Right lobe of liver (tissue), 6 donors: ENCODE measurements at regions not wholly inside any gene's neighbourhood (a gene's known extent, or its start where the extent isn't known, plus 50 kb on each side); places are given as distances from the start of the nearest gene placed in this dataset.

ENCODE experiments used
- ATAC-seq, 4 donors: fragments of 200-7000 bp; cut with Tn5 transposase; one replicate each; pipeline ENCODE4 v1.9.1; 2020; ENCODE audit warnings: mild to moderate bottlenecking in 4 of 4, moderate library complexity in 4 of 4
- DNase-seq, 3 donors: peaks; one replicate each; pipeline ENCODE4 v3.0.0-alpha.2; 2020
- H3K27ac ChIP-seq, 3 donors: fragments of 200-600 bp; one replicate each; pipeline ENCODE4 v1.8.0; 2022
- H3K27me3 ChIP-seq, 2 donors: fragments of 200-600 bp; one replicate each; pipeline ENCODE4 v1.8.0; 2022
- H3K36me3 ChIP-seq, 4 donors: fragments of 200-600 bp; sonication (generic) in 1 of 4; one replicate each; pipeline versions ENCODE4 v1.5.1 to v1.8.0; 2017 to 2022; ENCODE audit warnings: control low read depth in 1 of 4
- H3K4me1 ChIP-seq, 4 donors: fragments of 200-600 bp; sonication (generic) in 1 of 4; one replicate each; pipeline versions ENCODE4 v1.5.1 to v1.8.0; 2017 to 2022; ENCODE audit warnings: control low read depth in 1 of 4
- H3K4me3 ChIP-seq, 3 donors: fragments of 200-600 bp; one replicate each; pipeline ENCODE4 v1.8.0; 2022
- H3K9me3 ChIP-seq, 4 donors: fragments of 200-600 bp; sonication (generic) in 1 of 4; one replicate each; pipeline versions ENCODE4 v1.5.1 to v1.8.0; 2017 to 2022; ENCODE audit warnings: control low read depth in 1 of 4
- CTCF ChIP-seq, 4 donors: fragments of 200-600 bp in 3 of 4; fragments of 450-650 bp in 1 of 4; IDR thresholded peaks; one replicate each; pipeline versions ENCODE4 v1.5.1 to v1.8.0; 2016 to 2022; ENCODE audit warnings: antibody characterized with exemption in 4 of 4, mild to moderate bottlenecking in 2 of 4
- POLR2A ChIP-seq: fragments of 450-650 bp; IDR thresholded peaks from one replicate; pipeline ENCODE4 v1.6.1; 2017; ENCODE audit warnings: antibody characterized with exemption, mild to moderate bottlenecking
- WGBS: methylation state at CpG from one replicate; pipeline ENCODE4 v1.1.6; 2018; ENCODE audit warnings: low coverage, low lambda C conversion rate; ENCODE audit not compliant: insufficient coverage; ENCODE audit errors: missing lambda C conversion rate; 5-methylcytosine and 5-hydroxymethylcytosine counted together
- intact Hi-C, 2 donors: fragments of 100-400 bp; cut with DNase I; formaldehyde crosslinking; loops; one replicate each; pipeline versions ENCODE4 v1.11.2 to v1.14.1; 2022
- donor health status: DM: no; HTN: yes; CAD: no.
- donor health status: DM: no; HTN: no; CAD: no.
- donor health status: DM: no; HTN: no; CAD: no.
- donor health status: DM: no; HTN: yes; CAD: no.
- donor health status: DM: no; HTN: yes; CAD: no.

GRCh38 chr12:24360907-24361306, 411.4 kb upstream of the SOX5 start:
- Histone ChIP-seq H3K27ac (peak overlapping the region in 2 of 3 donors; percentile 8 to 39), H3K36me3 (no peaks in the 10 kb centered on the region), H3K27me3 (no peaks in the 10 kb centered on the region), H3K9me3 (no peaks in the 10 kb centered on the region), H3K4me1 (peaks cover 0 to 31% (median 14%) of the 10 kb centered on the region in 4 donors), H3K4me3 (no peak overlapping the region)
- WGBS: 14% methylated on average over 5 of the region's 5 CpGs
- intact Hi-C loops: no loop called here
- DNase-seq: no peak
- TF ChIP-seq POLR2A (no peak), CTCF (IDR thresholded peaks at IDR 0.05) (peak in 1 of 4 donors; percentile 13)
- ATAC-seq: peak; percentile 75 to 92 (median 87)

GRCh38 chr12:24360461-24360860, 411.0 kb upstream of the SOX5 start:
- no peaks in the 10 kb centered on the region for H3K9me3 ChIP-seq
- ATAC-seq (no peak), DNase-seq (no peak)
- no peak for TF ChIP-seq CTCF (IDR thresholded peaks at IDR 0.05)
- H3K36me3 ChIP-seq: no peaks in the 10 kb centered on the region
- H3K27me3 ChIP-seq: no peaks in the 10 kb centered on the region
- H3K4me1 ChIP-seq: peaks cover 0 to 31% (median 14%) of the 10 kb centered on the region in 4 donors
- peak overlapping the region in 1 of 3 donors; percentile 39 for H3K27ac ChIP-seq
- WGBS: 63% methylated on average over 4 of the region's 4 CpGs
- H3K4me3 ChIP-seq: no peak overlapping the region
- intact Hi-C loops: no loop called here

GRCh38 chr12:24360057-24360456, 410.6 kb upstream of the SOX5 start:
- intact Hi-C loops: no loop called here

GRCh38 chr12:24359418-24359817, 409.9 kb upstream of the SOX5 start:
- intact Hi-C loops: no loop called here
- no peak for TF ChIP-seq CTCF (IDR thresholded peaks at IDR 0.05)
- no peak for TF ChIP-seq POLR2A
- ATAC-seq (no peak), DNase-seq (no peak)
- Histone ChIP-seq H3K4me1 (peaks cover 0 to 25% (median 11%) of the 10 kb centered on the region in 4 donors), H3K9me3 (no peaks in the 10 kb centered on the region), H3K4me3 (no peak overlapping the region), H3K27me3 (no peaks in the 10 kb centered on the region), H3K27ac (peak overlapping the region in 1 of 3 donors; percentile 3), H3K36me3 (no peaks in the 10 kb centered on the region)
- 50% methylated on average over 1 of the region's 1 CpG for WGBS

More at GRCh38 chr12:24360057-24360456, 410.6 kb upstream of the SOX5 start:
- Histone ChIP-seq H3K27ac (peak overlapping the region in 1 of 3 donors; percentile 39), H3K4me3 (no peak overlapping the region), H3K4me1 (peaks cover 0 to 29% (median 14%) of the 10 kb centered on the region in 4 donors), H3K27me3 (no peaks in the 10 kb centered on the region), H3K36me3 (no peaks in the 10 kb centered on the region), H3K9me3 (no peaks in the 10 kb centered on the region)
- TF ChIP-seq CTCF (IDR thresholded peaks at IDR 0.05) (peak in 3 of 4 donors; percentile 9 to 25 (median 23)), POLR2A (no peak)
- DNase-seq: no peak
- ATAC-seq: peak in 1 of 4 donors; percentile 67
- WGBS: 35% methylated on average over 1 of the region's 1 CpG
